LNCAP (cell line): ENCODE measurements at regions not wholly inside any gene's neighbourhood (a gene's known extent, or its start where the extent isn't known, plus 50 kb on each side); places are given as distances from the start of the nearest gene placed in this dataset.

Experiments used
- CTCF ChIP-seq: fragments of 450-650 bp; IDR thresholded peaks from 2 replicates; pipeline ENCODE4 v1.5.1; 2017; ENCODE audit warnings: mild to moderate bottlenecking

DNA sequence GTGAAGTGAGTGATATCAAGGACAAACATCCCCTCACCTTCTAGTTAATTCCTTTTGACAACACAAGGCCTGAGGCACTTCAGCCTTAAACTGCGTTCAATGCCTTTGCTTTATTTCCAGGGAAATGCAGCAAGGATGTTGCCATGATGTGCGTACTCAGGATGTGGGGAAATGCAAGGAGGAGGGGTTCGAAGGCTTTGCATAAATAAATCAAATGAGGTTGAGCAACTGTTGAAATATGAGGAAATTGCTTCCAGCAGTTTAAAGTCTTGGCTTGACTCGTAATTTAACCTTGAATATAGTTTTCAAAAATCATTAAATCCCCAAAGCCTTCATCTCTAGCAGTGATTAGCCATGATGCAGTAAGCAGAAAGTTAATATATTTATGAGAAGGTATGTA is 81.8 kb upstream of the CCL2 start:
- no peak for TF ChIP-seq CTCF

- no peak for TF ChIP-seq CTCF
These were observed 80.6 kb upstream of the CCL2 start for GRCh38 chr17:34174496-34174895.

DNA sequence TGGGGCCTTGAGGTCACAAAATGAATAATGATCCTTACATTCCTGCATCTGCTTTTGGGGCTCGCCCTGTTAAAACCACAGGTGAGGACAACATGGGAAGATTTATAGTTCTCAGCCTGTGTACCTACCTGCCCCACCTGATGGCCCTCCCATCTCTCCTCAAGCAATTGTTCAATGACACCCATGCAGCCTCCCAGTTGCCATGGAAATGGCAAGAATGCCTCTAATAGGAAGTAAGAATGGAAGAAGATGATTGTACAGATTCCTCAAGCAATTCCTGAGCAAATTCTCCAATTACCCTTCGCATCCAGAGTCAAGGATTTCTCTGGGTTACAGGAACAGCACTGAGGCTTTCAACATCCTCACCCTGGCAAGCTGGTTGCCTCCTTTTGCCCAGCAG is 78.6 kb upstream of the CCL2 start:
- no peak for TF ChIP-seq CTCF

GRCh38 chr17:34177642-34178041 is 77.4 kb upstream of the CCL2 start:
- TF ChIP-seq CTCF, result no peak

- no peak for TF ChIP-seq CTCF
These were observed 77.0 kb upstream of the CCL2 start for GRCh38 chr17:34178092-34178491.

DNA sequence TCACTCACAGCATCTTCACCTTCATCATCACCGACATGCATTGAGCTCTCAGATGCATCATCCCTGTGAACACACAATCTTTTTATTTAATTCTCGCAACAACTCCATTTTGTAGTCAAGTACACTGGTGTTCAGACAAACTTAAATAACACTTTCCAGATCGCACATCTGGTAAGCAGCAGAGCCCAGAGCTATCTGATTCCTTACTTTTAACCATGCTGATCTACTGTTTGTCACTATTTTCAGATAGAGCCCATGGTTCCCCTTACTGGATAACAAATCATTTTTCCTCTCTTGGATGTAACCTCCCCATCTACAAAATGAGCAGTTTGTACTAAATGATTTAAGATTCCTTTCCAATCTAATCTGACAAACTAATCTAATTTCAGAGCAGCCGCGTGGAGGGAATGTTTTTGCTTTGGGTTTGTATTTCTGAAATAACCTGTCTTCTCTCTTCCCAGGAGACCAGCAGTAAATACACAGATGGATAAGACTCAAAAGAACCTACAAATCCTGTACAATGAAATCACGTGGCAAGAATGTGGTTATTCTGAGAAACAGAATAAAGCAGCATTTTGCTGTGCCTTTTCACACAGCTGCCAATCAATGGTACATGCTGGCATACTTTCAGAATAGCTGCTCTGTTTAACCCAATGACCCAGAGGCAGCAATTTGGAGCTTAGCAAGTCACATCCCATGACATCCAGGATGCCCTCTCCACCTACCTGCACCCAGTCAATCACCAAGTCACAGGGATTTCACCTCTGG is 72.9 kb upstream of the CCL2 start:
- TF ChIP-seq CTCF, result no peak

DNA sequence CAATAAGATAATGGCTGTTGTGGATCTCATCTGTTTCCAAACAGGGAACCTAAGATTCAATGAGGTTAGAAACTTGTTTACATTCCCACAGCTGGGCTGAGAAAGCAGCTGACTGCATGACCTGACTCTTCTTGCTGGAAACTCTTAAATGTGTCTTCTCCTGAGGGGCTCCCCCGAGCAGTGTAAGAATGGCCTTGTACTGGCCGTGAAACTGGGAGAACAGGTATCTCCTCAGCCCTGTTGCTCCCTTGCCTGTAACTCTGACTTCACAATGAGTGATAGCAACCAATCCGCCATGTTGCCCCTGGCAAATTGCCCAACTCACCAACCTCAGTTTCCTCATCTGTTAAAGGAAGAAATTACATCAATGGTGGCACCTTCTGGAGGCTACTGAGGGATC is 59.1 kb upstream of the CCL2 start:
- no peak for TF ChIP-seq CTCF

DNA sequence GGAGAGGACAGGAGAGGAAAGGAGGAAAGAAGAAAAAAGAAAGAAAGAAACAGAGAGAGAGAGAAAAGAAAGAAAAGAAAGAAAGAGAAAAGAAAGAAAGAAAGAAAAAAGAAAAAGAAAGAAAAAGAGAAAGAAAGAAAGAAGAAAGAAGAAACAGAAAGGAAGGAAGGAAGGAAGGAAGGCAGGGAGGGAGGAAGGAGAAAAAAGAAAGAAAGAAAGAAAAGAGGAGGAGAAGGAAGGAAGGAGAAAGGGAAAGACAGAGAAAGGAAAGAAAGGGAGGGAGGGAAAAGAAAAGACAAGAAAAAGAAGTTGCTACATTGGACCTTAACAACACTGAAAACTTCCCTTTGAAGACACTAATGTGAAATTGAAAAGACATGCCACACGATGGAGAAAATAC is 56.6 kb upstream of the CCL2 start:
- no peak for TF ChIP-seq CTCF
